SK-N-MC (cell line): ENCODE measurements at regions not wholly inside any gene's neighbourhood (a gene's known extent, or its start where the extent isn't known, plus 50 kb on each side); places are given as distances from the start of the nearest gene placed in this dataset.
"Not testable (repeated sequence)": the region's sequence is repeated elsewhere in the genome, so short reads cannot be mapped to it uniquely, and the experiment has no call there.

Experiments
- DNase-seq: peaks from one replicate; pipeline ENCODE4 v3.0.0-alpha.2; 2011; ENCODE audit warnings: low read depth, low spot score
- H3K27ac ChIP-seq: fragments of 200-600 bp; sonication (generic); 2 replicates; pipeline ENCODE4 v1.5.1; 2016; ENCODE audit warnings: mixed run types
- H3K36me3 ChIP-seq: fragments of 200-600 bp; sonication (generic); 2 replicates; pipeline ENCODE4 v1.6.1; 2017; ENCODE audit warnings: antibody characterized with exemption, low read length, mixed read lengths; ENCODE audit not compliant: insufficient read depth
- H3K4me3 ChIP-seq: fragments of 200-600 bp; sonication (generic); 2 replicates; pipeline ENCODE4 v1.5.1; 2016
- H3K9ac ChIP-seq: fragments of 200-600 bp; sonication (generic); 2 replicates; pipeline ENCODE4 v1.8.0; 2017; ENCODE audit warnings: mixed run types, mixed read lengths; ENCODE audit not compliant: insufficient read length
- H3K9me3 ChIP-seq: fragments of 200-600 bp; sonication (generic); 2 replicates; pipeline ENCODE4 v1.6.1; 2017; ENCODE audit warnings: low read depth, mild to moderate bottlenecking, antibody characterized with exemption, low read length, moderate library complexity, mixed read lengths
- EZH2 ChIP-seq: fragments of 200-600 bp; sonication (generic); IDR thresholded peaks from one replicate; pipeline ENCODE4 v1.6.1; 2017; ENCODE audit warnings: antibody characterized with exemption
- FOXP2 ChIP-seq: optimal IDR thresholded peaks from 2 replicates; pipeline ENCODE3; 2011; ENCODE audit warnings: mild to moderate bottlenecking, moderate library complexity; ENCODE audit not compliant: insufficient read depth; ENCODE audit errors: extremely low read length, control extremely low read depth
- POLR2AphosphoS5 ChIP-seq: IDR thresholded peaks from 2 replicates; pipeline ENCODE4 v1.6.1; 2012; ENCODE audit warnings: mild to moderate bottlenecking, low read depth, low read length, borderline replicate concordance

DNA sequence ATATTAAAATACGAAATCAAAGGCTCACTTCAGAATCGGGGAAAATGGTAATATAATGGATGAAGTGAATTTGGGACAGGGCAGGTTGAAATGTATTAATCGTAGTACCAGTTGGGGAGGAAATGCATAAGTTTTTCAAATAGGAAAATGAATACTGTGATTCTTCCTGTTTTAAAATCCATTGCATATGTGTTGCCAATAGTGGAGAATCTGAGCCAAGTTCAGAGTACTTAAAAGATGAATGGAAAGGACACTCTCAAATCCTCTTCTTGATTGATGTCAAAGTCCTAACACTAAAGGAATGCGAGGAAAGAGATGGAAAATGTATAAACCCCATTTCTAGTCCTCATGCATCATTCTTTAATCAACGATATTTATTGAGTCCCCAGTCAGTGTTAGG lies 160.9 kb upstream of the CCNG1 start:
- no peak for TF ChIP-seq FOXP2
- TF ChIP-seq EZH2 = no peak
- no peak for TF ChIP-seq POLR2AphosphoS5
- Histone ChIP-seq H3K9ac (no peak overlapping the region), H3K4me3 (no peak overlapping the region), H3K9me3 (no peaks in the 10 kb centered on the region), H3K36me3 (no peaks in the 10 kb centered on the region), H3K27ac (no peak overlapping the region)
- DNase-seq = no peak

- H3K36me3 ChIP-seq, DNase-seq, H3K4me3 ChIP-seq, H3K9me3 ChIP-seq, H3K9ac ChIP-seq, H3K27ac ChIP-seq: not testable (repeated sequence)
Observed at GRCh38 chr5:163280897-163281296, 156.5 kb upstream of the CCNG1 start.

DNA sequence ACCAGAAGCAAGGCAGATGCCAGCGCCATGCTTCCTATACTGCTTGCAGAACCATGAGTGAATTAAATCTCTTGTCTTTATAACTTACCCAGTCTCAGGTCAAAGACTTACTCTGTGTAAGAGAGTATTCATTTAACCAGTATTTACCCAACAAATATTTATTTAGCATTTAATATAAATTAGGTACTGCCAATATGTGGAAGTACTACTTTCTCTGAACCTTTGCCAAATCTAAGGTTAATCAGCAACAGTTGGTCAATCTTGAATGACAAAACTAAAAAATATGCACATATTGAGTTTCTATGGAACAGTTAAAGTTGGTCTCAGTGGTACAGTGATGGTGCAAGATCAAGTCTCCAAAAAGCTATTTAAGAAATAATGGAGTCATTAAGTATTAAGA lies 155.9 kb upstream of the CCNG1 start:
- Histone ChIP-seq H3K9ac (no peak overlapping the region), H3K4me3 (no peak overlapping the region), H3K9me3 (no peaks in the 10 kb centered on the region), H3K36me3 (no peaks in the 10 kb centered on the region), H3K27ac (no peak overlapping the region)
- TF ChIP-seq POLR2AphosphoS5 = no peak
- TF ChIP-seq FOXP2 = no peak
- no peak for TF ChIP-seq EZH2
- DNase-seq = no peak

- Histone ChIP-seq H3K27ac (no peak overlapping the region), H3K9me3 (no peaks in the 10 kb centered on the region), H3K9ac (no peak overlapping the region), H3K4me3 (no peak overlapping the region), H3K36me3 (no peaks in the 10 kb centered on the region)
- DNase-seq = no peak
- TF ChIP-seq FOXP2 (no peak), POLR2AphosphoS5 (no peak), EZH2 (no peak)
Observed at GRCh38 chr5:163293836-163294235, 143.6 kb upstream of the CCNG1 start.

- no peak for TF ChIP-seq EZH2
- Histone ChIP-seq H3K4me3 (no peak overlapping the region), H3K27ac (no peak overlapping the region), H3K9me3 (no peaks in the 10 kb centered on the region), H3K36me3 (no peaks in the 10 kb centered on the region), H3K9ac (no peak overlapping the region)
- no peak for DNase-seq
Observed at GRCh38 chr5:163303718-163304117, 133.7 kb upstream of the CCNG1 start.

- Histone ChIP-seq H3K9ac (no peak overlapping the region), H3K36me3 (no peaks in the 10 kb centered on the region), H3K9me3 (no peaks in the 10 kb centered on the region), H3K4me3 (no peak overlapping the region), H3K27ac (no peak overlapping the region)
- no peak for DNase-seq
- TF ChIP-seq POLR2AphosphoS5 (no peak), EZH2 (no peak), FOXP2 (no peak)
Observed at GRCh38 chr5:163305655-163306054, 131.7 kb upstream of the CCNG1 start.

DNA sequence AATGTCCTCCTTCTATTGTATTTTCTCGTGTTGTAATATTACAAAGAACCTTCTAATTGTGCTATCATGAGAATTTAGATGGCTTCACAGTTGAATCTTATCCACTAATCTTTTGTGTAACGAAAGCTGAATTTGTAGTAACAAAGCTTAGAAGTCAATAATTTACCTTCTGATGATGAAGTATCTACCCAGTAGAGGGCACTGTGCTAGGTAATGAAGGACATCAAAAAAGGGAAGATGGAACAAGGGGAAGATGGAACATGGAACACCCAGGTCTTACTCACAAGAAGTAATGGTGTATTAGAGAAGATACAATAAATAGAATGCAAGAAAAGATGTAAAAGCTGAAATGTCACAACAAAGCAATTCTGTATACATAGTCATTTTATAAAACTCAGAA lies 131.0 kb upstream of the CCNG1 start:
- no peak for TF ChIP-seq POLR2AphosphoS5
- no peak for TF ChIP-seq FOXP2
- Histone ChIP-seq H3K27ac (no peak overlapping the region), H3K9me3 (no peaks in the 10 kb centered on the region), H3K4me3 (no peak overlapping the region), H3K9ac (no peak overlapping the region), H3K36me3 (no peaks in the 10 kb centered on the region)
- DNase-seq = no peak

DNA sequence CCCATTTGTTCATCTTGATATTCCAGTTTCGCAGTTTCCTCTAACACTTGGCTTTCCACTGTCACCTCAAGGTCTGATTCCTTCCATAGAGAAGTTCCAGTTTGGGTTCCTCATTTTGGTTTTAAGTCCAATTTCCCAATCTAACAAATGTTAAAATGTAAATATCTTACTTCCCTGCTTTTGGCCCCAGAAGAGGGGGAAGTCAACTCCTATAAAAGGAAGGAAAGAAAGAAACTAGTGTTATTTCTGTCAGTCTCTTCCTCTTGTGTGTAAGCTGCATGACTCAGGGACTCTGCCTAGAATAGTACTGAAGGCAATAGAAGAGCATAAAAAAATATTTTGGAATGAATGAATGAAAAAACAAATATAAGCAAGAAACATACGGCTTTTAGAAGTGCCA lies 127.5 kb upstream of the CCNG1 start:
- no peak overlapping the region for H3K4me3 ChIP-seq
- no peak overlapping the region for H3K27ac ChIP-seq
- no peak for DNase-seq
- no peak for TF ChIP-seq FOXP2
- no peak for TF ChIP-seq EZH2
- TF ChIP-seq POLR2AphosphoS5 = no peak
- H3K9ac ChIP-seq = no peak overlapping the region
- H3K36me3 ChIP-seq = no peaks in the 10 kb centered on the region
- no peaks in the 10 kb centered on the region for H3K9me3 ChIP-seq

DNA sequence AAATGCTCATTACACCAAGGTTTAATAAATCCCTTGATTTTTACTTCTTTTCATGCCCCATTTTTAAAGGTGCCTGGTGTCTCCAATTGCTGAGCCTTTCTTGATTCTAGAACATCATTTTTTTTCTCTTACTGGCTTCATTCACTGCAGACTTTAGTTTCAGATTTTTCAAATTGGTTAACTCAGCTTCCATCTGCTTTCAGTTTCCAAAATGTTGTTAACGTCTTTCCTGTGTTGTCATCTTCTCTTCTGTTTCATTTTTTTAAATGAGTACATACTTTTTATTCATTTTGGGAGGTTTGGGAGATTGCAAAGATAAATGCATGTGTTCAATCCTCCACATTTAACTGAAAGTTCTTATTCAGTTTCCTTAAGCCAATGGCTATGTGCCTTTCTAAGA lies 126.4 kb upstream of the CCNG1 start:
- no peak overlapping the region for H3K4me3 ChIP-seq
- H3K9ac ChIP-seq = no peak overlapping the region
- TF ChIP-seq POLR2AphosphoS5 (no peak), FOXP2 (no peak), EZH2 (no peak)
- no peak for DNase-seq
- no peaks in the 10 kb centered on the region for H3K9me3 ChIP-seq
- H3K36me3 ChIP-seq = no peaks in the 10 kb centered on the region
- no peak overlapping the region for H3K27ac ChIP-seq
